HL-60 (cell line): ENCODE measurements at regions not wholly inside any gene's neighbourhood (a gene's known extent, or its start where the extent isn't known, plus 50 kb on each side); places are given as distances from the start of the nearest gene placed in this dataset.

Source experiments
- POLR2AphosphoS5 ChIP-seq: IDR thresholded peaks from 2 replicates; pipeline ENCODE4 v1.6.1; 2012; ENCODE audit warnings: low read depth
- TF ChIP-seq, protein P1 (sequence below): IDR thresholded peaks from one replicate; pipeline ENCODE4 v1.5.1; 2011; ENCODE audit warnings: low read length, control low read depth, inconsistent platforms; ENCODE audit not compliant: insufficient read depth

- TF ChIP-seq POLR2AphosphoS5: no peak
- TF ChIP-seq, protein P1, sequence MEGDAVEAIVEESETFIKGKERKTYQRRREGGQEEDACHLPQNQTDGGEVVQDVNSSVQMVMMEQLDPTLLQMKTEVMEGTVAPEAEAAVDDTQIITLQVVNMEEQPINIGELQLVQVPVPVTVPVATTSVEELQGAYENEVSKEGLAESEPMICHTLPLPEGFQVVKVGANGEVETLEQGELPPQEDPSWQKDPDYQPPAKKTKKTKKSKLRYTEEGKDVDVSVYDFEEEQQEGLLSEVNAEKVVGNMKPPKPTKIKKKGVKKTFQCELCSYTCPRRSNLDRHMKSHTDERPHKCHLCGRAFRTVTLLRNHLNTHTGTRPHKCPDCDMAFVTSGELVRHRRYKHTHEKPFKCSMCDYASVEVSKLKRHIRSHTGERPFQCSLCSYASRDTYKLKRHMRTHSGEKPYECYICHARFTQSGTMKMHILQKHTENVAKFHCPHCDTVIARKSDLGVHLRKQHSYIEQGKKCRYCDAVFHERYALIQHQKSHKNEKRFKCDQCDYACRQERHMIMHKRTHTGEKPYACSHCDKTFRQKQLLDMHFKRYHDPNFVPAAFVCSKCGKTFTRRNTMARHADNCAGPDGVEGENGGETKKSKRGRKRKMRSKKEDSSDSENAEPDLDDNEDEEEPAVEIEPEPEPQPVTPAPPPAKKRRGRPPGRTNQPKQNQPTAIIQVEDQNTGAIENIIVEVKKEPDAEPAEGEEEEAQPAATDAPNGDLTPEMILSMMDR: no peak
These were observed 374.9 kb downstream of the MAT2B start for GRCh38 chr5:163880302-163880701.
